ENCODE measurements at regions not wholly inside any gene's neighbourhood (a gene's known extent, or its start where the extent isn't known, plus 50 kb on each side); places are given as distances from the start of the nearest gene placed in this dataset.

DNA sequence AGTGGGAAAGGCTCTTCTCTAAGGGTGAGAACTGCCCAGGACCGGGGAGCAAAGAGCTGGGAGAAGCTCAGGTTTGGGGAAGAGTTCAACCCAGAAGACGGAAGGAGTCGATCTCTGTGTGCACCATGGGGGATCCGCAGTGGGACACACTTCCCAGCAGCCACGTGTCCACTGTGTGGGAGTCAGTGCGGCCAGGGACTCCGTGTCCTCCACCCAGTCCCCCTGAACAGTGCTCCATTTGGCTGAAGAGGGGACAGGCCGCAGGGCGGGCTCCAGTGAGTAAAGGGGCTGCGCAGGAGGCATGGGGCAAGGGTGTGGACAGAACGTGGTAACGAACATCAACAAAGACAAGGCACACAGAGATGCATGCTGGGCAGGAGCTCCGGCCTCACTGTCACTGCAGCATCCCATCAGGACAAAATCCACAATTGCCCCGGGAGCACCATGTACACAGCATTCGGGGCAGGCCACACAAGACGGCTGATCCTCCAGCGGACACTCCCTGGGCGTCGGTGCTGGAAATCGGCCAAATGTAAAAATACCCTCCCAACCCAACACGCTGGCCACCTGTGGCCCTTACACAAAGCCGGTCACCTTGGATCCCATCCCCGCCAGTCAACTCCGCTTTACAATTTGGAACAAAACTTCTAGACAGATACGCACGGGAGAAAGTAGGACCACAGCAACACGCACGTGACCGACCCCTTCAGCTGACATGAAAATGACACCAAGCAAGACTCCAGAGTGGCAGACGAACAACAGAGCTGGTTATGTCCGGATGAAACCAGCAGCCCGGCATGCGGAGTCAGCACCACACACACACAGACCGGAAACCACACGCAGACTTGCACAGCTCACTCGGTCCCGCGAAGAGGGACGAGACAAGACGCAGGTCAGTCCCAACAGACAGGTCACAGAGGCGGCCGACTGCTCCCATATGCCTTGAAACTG, 366.8 kb downstream of the SHANK2 start:
- TF ChIP-seq CREB1 (IDR thresholded peaks at IDR 0.05; ENCODE audit: low read depth) (no peak), FOXM1 (IDR thresholded peaks at IDR 0.05; ENCODE audit: borderline replicate concordance, low read depth) (no peak), EGR1 (IDR thresholded peaks at IDR 0.05) (no peak), YY1 (IDR thresholded peaks at IDR 0.05; ENCODE audit: low read depth) (no peak), CEBPB (IDR thresholded peaks at IDR 0.05) (no peak), EP300 (IDR thresholded peaks at IDR 0.05; ENCODE audit: borderline replicate concordance) (no peak), TAF1 (IDR thresholded peaks at IDR 0.05; ENCODE audit: low read depth) (no peak), RAD21 (IDR thresholded peaks at IDR 0.05; ENCODE audit: low read depth) (no peak), NFIC (IDR thresholded peaks at IDR 0.05) (no peak), TCF12 (IDR thresholded peaks at IDR 0.05; ENCODE audit: low read depth) (no peak), TEAD4 (IDR thresholded peaks at IDR 0.05) (no peak)
- TF ChIP-seq, protein P1, sequence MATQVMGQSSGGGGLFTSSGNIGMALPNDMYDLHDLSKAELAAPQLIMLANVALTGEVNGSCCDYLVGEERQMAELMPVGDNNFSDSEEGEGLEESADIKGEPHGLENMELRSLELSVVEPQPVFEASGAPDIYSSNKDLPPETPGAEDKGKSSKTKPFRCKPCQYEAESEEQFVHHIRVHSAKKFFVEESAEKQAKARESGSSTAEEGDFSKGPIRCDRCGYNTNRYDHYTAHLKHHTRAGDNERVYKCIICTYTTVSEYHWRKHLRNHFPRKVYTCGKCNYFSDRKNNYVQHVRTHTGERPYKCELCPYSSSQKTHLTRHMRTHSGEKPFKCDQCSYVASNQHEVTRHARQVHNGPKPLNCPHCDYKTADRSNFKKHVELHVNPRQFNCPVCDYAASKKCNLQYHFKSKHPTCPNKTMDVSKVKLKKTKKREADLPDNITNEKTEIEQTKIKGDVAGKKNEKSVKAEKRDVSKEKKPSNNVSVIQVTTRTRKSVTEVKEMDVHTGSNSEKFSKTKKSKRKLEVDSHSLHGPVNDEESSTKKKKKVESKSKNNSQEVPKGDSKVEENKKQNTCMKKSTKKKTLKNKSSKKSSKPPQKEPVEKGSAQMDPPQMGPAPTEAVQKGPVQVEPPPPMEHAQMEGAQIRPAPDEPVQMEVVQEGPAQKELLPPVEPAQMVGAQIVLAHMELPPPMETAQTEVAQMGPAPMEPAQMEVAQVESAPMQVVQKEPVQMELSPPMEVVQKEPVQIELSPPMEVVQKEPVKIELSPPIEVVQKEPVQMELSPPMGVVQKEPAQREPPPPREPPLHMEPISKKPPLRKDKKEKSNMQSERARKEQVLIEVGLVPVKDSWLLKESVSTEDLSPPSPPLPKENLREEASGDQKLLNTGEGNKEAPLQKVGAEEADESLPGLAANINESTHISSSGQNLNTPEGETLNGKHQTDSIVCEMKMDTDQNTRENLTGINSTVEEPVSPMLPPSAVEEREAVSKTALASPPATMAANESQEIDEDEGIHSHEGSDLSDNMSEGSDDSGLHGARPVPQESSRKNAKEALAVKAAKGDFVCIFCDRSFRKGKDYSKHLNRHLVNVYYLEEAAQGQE (IDR thresholded peaks at IDR 0.05; ENCODE audit: low read depth) = no peak
- TF ChIP-seq, protein P2, sequence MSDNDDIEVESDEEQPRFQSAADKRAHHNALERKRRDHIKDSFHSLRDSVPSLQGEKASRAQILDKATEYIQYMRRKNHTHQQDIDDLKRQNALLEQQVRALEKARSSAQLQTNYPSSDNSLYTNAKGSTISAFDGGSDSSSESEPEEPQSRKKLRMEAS (IDR thresholded peaks at IDR 0.05) = no peak
